Adrenal gland (tissue), 9 donors: ENCODE measurements at regions not wholly inside any gene's neighbourhood (a gene's known extent, or its start where the extent isn't known, plus 50 kb on each side); places are given as distances from the start of the nearest gene placed in this dataset.

Source experiments
- DNase-seq, 7 donors: peaks; one replicate each; pipeline ENCODE4 v3.0.0-alpha.2; 2019 to 2020
- H3K27ac ChIP-seq, 5 donors: fragments of 200-600 bp; sonication (generic) in 4 of 5; 1 replicate in 3 of 5; 2 replicates in 2 of 5; pipeline versions ENCODE4 v1.5.1 to v1.8.0; 2016 to 2020; ENCODE audit warnings: mild to moderate bottlenecking in 1 of 5
- H3K27me3 ChIP-seq: fragments of 200-600 bp; 2 replicates; pipeline ENCODE4 v1.8.0; 2021
- H3K36me3 ChIP-seq, 2 donors: fragments of 200-600 bp; replicated peaks in 1 of 2; 1 replicate in 1 of 2; 2 replicates in 1 of 2; pipeline versions ENCODE4 v1.5.1 to v1.8.0; 2018 to 2022
- H3K4me1 ChIP-seq, 2 donors: fragments of 200-600 bp; replicated peaks in 1 of 2; 1 replicate in 1 of 2; 2 replicates in 1 of 2; pipeline versions ENCODE4 v1.5.1 to v1.8.0; 2018 to 2021
- H3K4me3 ChIP-seq, 4 donors: fragments of 200-600 bp; sonication (generic) in 3 of 4; one replicate each; pipeline ENCODE4 v1.5.1; 2016 to 2018
- H3K9me3 ChIP-seq, 3 donors: fragments of 200-600 bp; sonication (generic) in 1 of 3; replicated peaks in 1 of 3; 1 replicate in 2 of 3; 2 replicates in 1 of 3; pipeline versions ENCODE4 v1.5.1 to v1.8.0; 2016 to 2021
- POLR2A ChIP-seq, 2 donors: fragments of 450-650 bp; IDR thresholded peaks; one replicate each; pipeline ENCODE4 v1.6.1; 2017; ENCODE audit warnings: antibody characterized with exemption in 2 of 2, mild to moderate bottlenecking in 2 of 2, moderate library complexity in 1 of 2
- WGBS, 4 donors: extraction: QIAGEN DNeasy Blood & Tissue Kit in 2 of 4; methylation state at CpG; one replicate each; pipeline versions ENCODE4 v1.1.5 to v1.1.7; 2013 to 2017; 5-methylcytosine and 5-hydroxymethylcytosine counted together
- intact Hi-C, 2 donors: fragments of 100-400 bp; cut with DNase I; formaldehyde crosslinking; loops; one replicate each; pipeline versions ENCODE4 v1.14.1 to v1.15.0; 2022 to 2023
- TF ChIP-seq, protein P1 (sequence below), 6 experiments: fragments of 450-650 bp in 4 of 6; fragments of 200-600 bp in 2 of 6; sonication (generic) in 1 of 6; IDR thresholded peaks; 1 replicate in 5 of 6; 2 replicates in 1 of 6; pipeline versions ENCODE4 v1.5.1 to v1.8.0; 2016 to 2021; ENCODE audit warnings: antibody characterized with exemption in 6 of 6, mild to moderate bottlenecking in 2 of 6, moderate library complexity in 1 of 6
- donor health status: healthy with polysubstance abuse.
- donor health status: Bipolar disorder and iron deficiency.
- donor health status: DM: yes; HTN: yes; CAD: no.
- donor health status: DM: no; HTN: no; CAD: no.
- donor health status: DM: no; HTN: no; CAD: no.

DNA sequence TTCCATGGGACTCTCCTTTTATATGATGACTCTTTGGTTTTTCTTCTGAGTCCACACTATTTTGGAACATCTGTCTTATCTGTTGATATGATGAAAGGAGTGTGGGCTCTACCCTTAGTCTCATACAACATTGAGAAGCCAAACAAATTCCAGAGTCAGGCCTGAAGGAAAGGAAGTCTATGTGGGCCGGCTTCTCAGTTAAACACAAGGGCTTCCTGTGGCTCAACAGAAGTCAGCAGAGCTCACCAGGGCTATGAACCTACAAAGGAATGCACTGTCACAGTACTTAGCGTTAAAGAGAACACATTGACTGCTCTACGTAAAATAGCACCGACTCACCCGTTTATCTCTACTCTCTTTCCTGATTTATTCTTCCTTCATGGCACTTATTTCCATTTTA, 641.0 kb upstream of the FRG1 start:
- 63 to 69% (median 65%) methylated on average over 5 of the region's 5 CpGs for WGBS, 4 donors
- peaks cover 0 to 3% of the 10 kb centered on the region in 2 donors for H3K4me1 ChIP-seq
- H3K27me3 ChIP-seq: no peaks in the 10 kb centered on the region
- TF ChIP-seq POLR2A (IDR thresholded peaks at IDR 0.05): no peak
- TF ChIP-seq, protein P1, sequence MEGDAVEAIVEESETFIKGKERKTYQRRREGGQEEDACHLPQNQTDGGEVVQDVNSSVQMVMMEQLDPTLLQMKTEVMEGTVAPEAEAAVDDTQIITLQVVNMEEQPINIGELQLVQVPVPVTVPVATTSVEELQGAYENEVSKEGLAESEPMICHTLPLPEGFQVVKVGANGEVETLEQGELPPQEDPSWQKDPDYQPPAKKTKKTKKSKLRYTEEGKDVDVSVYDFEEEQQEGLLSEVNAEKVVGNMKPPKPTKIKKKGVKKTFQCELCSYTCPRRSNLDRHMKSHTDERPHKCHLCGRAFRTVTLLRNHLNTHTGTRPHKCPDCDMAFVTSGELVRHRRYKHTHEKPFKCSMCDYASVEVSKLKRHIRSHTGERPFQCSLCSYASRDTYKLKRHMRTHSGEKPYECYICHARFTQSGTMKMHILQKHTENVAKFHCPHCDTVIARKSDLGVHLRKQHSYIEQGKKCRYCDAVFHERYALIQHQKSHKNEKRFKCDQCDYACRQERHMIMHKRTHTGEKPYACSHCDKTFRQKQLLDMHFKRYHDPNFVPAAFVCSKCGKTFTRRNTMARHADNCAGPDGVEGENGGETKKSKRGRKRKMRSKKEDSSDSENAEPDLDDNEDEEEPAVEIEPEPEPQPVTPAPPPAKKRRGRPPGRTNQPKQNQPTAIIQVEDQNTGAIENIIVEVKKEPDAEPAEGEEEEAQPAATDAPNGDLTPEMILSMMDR (IDR thresholded peaks at IDR 0.05): no peak
- no peak overlapping the region for H3K4me3 ChIP-seq
- no peak for DNase-seq
- intact Hi-C loops: no loop called here
- no peak overlapping the region for H3K27ac ChIP-seq
- H3K36me3 ChIP-seq: no peaks in the 10 kb centered on the region
- H3K9me3 ChIP-seq: no peaks in the 10 kb centered on the region

DNA sequence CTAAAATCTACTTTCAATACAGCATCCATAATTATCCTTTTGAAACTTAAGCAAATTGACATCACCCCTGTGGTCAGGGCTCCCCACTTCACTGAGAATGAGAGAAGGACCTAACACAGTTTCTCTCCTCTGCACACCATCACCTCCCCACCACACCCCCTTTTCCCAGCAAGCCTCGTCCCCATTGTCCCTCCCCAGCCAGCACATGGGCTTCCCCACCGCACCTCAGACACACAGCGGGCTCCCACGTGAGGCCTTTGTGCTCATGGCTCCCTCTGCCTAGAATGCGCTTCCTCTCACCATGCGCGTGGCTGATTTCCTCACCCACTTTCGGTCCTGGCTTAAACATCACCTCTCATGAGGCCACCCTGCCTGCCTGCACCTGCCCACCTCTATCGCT, 639.0 kb upstream of the FRG1 start:
- WGBS, 4 donors: 85 to 95% (median 88%) methylated on average over 9 of the region's 9 CpGs
- no peak overlapping the region for H3K4me3 ChIP-seq

DNA sequence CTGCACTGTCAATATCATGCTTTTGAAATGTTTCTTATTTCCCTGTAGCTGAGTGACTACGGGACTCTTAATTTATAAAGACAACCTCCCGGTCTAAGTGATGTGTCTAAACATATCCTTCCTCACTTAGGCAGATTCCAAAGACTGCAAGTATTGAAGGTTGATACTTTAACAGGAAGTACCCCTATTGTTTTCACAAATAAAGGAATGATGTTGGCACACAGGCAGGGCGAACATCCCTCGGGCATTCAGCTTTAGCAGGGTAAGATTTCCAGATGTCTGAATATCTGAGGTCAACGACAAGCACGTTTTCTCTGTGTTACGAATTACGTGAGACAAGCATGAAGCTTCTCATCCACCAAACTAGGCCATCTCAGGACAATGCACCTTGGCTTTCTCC, 638.0 kb upstream of the FRG1 start:
- H3K27ac ChIP-seq: no peak overlapping the region
- intact Hi-C loops: no loop called here
- no peak for DNase-seq
- no peaks in the 10 kb centered on the region for H3K9me3 ChIP-seq
- 80 to 87% (median 84%) methylated on average over 8 of the region's 8 CpGs for WGBS, 4 donors
- no peaks in the 10 kb centered on the region for H3K27me3 ChIP-seq
- H3K4me1 ChIP-seq: peaks cover 0 to 3% of the 10 kb centered on the region in 2 donors
- no peak overlapping the region for H3K4me3 ChIP-seq
- no peaks in the 10 kb centered on the region for H3K36me3 ChIP-seq
- TF ChIP-seq POLR2A (IDR thresholded peaks at IDR 0.05): no peak

More for the DNA sequence above, 639.0 kb upstream of the FRG1 start:
- intact Hi-C loops: no loop called here
- Histone ChIP-seq H3K27me3 (no peaks in the 10 kb centered on the region), H3K36me3 (no peaks in the 10 kb centered on the region), H3K4me1 (peaks cover 0 to 3% of the 10 kb centered on the region in 2 donors), H3K27ac (no peak overlapping the region), H3K9me3 (no peaks in the 10 kb centered on the region)
- no peak for TF ChIP-seq POLR2A (IDR thresholded peaks at IDR 0.05)
- TF ChIP-seq, protein P1 (IDR thresholded peaks at IDR 0.05): no peak
- no peak for DNase-seq

DNA sequence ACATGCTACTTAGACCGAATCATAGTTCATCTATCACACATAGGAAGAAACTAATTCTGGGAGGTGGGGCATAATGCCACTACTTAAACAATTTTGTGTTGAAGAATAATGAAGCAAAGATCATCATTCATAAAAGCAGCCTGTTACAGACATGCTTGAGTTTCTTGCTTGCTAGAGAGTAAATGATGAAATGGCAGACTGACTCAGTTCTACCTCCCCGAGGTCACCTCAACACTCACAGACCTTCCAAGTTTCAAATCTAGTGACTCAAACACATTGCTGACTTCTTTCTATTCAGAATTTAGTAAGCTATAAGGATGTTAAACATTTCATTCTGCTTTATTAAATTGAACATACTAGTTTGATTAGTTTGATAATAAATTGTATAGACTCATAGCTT, 636.5 kb upstream of the FRG1 start:
- Histone ChIP-seq H3K27me3 (no peaks in the 10 kb centered on the region), H3K27ac (no peak overlapping the region), H3K4me3 (no peak overlapping the region), H3K36me3 (no peaks in the 10 kb centered on the region), H3K4me1 (peaks cover 0 to 3% of the 10 kb centered on the region in 2 donors), H3K9me3 (no peaks in the 10 kb centered on the region)
- TF ChIP-seq POLR2A (IDR thresholded peaks at IDR 0.05): no peak
- TF ChIP-seq, protein P1 (IDR thresholded peaks at IDR 0.05): no peak
- no peak for DNase-seq
- 46 to 67% (median 53%) methylated on average over 2 of the region's 2 CpGs for WGBS, 4 donors
- intact Hi-C loops: no loop called here

DNA sequence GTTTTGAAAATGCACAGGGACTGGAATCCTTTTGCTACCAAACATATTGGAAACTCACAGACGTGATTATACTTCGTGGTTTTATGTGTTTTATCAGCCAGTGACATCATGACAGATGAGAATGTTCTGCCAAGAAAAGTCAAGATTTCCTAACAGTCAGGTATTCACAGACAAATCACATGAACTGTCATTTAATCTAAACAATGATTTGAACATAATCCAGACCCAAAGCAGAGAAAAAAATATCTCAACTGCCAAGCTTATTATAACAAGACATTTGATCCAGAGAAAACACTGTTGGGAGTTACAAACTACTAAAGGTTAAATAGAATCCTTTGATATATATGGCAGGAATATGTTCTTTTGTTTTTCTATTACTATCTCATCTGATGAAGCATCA, 635.9 kb upstream of the FRG1 start:
- no peak overlapping the region for H3K4me3 ChIP-seq
- H3K27me3 ChIP-seq: no peaks in the 10 kb centered on the region
- H3K36me3 ChIP-seq: no peaks in the 10 kb centered on the region
- intact Hi-C loops: no loop called here
- 0 to 5% (median 3%) methylated on average over 2 of the region's 2 CpGs for WGBS, 4 donors
- no peak overlapping the region for H3K27ac ChIP-seq
- H3K4me1 ChIP-seq: peaks cover 0 to 3% of the 10 kb centered on the region in 2 donors
- no peak for DNase-seq
- no peaks in the 10 kb centered on the region for H3K9me3 ChIP-seq
- TF ChIP-seq POLR2A (IDR thresholded peaks at IDR 0.05): no peak
- TF ChIP-seq, protein P1 (IDR thresholded peaks at IDR 0.05): no peak
